ENCODE measurements at regions not wholly inside any gene's neighbourhood (a gene's known extent, or its start where the extent isn't known, plus 50 kb on each side); places are given as distances from the start of the nearest gene placed in this dataset.

DNA sequence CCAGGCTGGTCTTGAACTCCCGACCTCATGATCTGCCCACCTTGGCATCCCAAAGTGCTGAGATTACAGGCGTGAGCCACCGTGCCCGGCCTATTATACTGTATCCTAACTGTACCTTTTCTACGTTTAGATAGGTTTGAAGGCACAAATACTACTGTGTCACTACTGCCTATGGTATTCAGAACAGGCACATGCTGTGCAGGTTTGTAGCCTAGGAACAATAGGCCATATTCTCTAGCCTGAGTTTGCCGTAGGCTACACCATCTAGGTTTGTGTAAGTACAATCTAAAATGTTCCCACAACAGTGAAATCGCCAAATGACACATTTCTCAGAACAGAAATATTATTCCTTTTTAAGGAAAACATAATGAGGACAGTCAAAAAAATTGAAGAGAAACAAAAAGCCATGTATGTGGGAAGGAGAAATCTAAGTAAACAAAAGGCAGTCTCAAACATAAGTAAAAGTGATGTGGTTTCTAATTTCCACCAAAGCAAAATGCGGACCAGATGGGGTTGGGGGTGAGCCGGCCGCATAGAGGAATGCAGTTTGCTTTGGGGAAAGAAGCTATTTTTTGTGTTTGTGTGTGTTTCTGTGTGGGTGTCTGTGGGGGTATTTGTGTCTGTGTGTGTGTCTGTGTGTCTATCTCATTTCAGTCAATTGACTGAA lies 192.6 kb upstream of the SALL4 start:
- Histone ChIP-seq H3K4me3 (ENCODE audit: low read depth in 1 of 3, low read length in 3 of 3) (no peak overlapping the region), H3K36me3 (ENCODE audit: control insufficient read depth in 4 of 4, insufficient read depth in 3 of 4, low read depth in 1 of 4, low read length in 3 of 4) (no peaks in the 10 kb centered on the region), H3K4me1 (ENCODE audit: control insufficient read depth in 4 of 4, insufficient read depth in 4 of 4, low read length in 3 of 4) (no peaks in the 10 kb centered on the region), H3K9me3 (ENCODE audit: control insufficient read depth in 4 of 4, low read length in 3 of 4) (no peaks in the 10 kb centered on the region), H3K27me3 (ENCODE audit: control insufficient read depth in 4 of 4, insufficient read depth in 4 of 4, low read length in 3 of 4) (no peaks in the 10 kb centered on the region), H3K27ac (ENCODE audit: low read depth in 1 of 2, low read length in 2 of 2) (no peak overlapping the region), H3K9ac (ENCODE audit: low read depth in 1 of 2, low read length in 2 of 2) (no peak overlapping the region)
- WGBS: 93% methylated on average over 10 of the region's 10 CpGs
- no peak for TF ChIP-seq EGR1 (IDR thresholded peaks at IDR 0.05; ENCODE audit: low read depth in 2 of 2)
- no peak for TF ChIP-seq JUND (IDR thresholded peaks at IDR 0.05)
- TF ChIP-seq, protein P1, sequence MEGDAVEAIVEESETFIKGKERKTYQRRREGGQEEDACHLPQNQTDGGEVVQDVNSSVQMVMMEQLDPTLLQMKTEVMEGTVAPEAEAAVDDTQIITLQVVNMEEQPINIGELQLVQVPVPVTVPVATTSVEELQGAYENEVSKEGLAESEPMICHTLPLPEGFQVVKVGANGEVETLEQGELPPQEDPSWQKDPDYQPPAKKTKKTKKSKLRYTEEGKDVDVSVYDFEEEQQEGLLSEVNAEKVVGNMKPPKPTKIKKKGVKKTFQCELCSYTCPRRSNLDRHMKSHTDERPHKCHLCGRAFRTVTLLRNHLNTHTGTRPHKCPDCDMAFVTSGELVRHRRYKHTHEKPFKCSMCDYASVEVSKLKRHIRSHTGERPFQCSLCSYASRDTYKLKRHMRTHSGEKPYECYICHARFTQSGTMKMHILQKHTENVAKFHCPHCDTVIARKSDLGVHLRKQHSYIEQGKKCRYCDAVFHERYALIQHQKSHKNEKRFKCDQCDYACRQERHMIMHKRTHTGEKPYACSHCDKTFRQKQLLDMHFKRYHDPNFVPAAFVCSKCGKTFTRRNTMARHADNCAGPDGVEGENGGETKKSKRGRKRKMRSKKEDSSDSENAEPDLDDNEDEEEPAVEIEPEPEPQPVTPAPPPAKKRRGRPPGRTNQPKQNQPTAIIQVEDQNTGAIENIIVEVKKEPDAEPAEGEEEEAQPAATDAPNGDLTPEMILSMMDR (IDR thresholded peaks at IDR 0.05; ENCODE audit: low read depth, low read length, missing input control): no peak
- no peak for TF ChIP-seq TAF1 (conservative IDR thresholded peaks at IDR 0.05)
- TF ChIP-seq NR2F2 (IDR thresholded peaks at IDR 0.05): no peak
- no peak for TF ChIP-seq YY1 (IDR thresholded peaks at IDR 0.05)
- TF ChIP-seq, protein P2, sequence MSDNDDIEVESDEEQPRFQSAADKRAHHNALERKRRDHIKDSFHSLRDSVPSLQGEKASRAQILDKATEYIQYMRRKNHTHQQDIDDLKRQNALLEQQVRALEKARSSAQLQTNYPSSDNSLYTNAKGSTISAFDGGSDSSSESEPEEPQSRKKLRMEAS (IDR thresholded peaks at IDR 0.05): no peak
- TF ChIP-seq, protein P3, sequence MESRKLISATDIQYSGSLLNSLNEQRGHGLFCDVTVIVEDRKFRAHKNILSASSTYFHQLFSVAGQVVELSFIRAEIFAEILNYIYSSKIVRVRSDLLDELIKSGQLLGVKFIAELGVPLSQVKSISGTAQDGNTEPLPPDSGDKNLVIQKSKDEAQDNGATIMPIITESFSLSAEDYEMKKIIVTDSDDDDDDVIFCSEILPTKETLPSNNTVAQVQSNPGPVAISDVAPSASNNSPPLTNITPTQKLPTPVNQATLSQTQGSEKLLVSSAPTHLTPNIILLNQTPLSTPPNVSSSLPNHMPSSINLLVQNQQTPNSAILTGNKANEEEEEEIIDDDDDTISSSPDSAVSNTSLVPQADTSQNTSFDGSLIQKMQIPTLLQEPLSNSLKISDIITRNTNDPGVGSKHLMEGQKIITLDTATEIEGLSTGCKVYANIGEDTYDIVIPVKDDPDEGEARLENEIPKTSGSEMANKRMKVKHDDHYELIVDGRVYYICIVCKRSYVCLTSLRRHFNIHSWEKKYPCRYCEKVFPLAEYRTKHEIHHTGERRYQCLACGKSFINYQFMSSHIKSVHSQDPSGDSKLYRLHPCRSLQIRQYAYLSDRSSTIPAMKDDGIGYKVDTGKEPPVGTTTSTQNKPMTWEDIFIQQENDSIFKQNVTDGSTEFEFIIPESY (IDR thresholded peaks at IDR 0.05): no peak
- no peak for TF ChIP-seq GABPA (IDR thresholded peaks at IDR 0.05 in 1 of 2, conservative IDR thresholded peaks at IDR 0.05 in 1 of 2)
- no peak for TF ChIP-seq FOXA1 (IDR thresholded peaks at IDR 0.05)
- no peak for TF ChIP-seq HNF4G (IDR thresholded peaks at IDR 0.05)
- TF ChIP-seq, protein P4, sequence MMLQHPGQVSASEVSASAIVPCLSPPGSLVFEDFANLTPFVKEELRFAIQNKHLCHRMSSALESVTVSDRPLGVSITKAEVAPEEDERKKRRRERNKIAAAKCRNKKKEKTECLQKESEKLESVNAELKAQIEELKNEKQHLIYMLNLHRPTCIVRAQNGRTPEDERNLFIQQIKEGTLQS (IDR thresholded peaks at IDR 0.05): no peak
- TF ChIP-seq, protein P5, sequence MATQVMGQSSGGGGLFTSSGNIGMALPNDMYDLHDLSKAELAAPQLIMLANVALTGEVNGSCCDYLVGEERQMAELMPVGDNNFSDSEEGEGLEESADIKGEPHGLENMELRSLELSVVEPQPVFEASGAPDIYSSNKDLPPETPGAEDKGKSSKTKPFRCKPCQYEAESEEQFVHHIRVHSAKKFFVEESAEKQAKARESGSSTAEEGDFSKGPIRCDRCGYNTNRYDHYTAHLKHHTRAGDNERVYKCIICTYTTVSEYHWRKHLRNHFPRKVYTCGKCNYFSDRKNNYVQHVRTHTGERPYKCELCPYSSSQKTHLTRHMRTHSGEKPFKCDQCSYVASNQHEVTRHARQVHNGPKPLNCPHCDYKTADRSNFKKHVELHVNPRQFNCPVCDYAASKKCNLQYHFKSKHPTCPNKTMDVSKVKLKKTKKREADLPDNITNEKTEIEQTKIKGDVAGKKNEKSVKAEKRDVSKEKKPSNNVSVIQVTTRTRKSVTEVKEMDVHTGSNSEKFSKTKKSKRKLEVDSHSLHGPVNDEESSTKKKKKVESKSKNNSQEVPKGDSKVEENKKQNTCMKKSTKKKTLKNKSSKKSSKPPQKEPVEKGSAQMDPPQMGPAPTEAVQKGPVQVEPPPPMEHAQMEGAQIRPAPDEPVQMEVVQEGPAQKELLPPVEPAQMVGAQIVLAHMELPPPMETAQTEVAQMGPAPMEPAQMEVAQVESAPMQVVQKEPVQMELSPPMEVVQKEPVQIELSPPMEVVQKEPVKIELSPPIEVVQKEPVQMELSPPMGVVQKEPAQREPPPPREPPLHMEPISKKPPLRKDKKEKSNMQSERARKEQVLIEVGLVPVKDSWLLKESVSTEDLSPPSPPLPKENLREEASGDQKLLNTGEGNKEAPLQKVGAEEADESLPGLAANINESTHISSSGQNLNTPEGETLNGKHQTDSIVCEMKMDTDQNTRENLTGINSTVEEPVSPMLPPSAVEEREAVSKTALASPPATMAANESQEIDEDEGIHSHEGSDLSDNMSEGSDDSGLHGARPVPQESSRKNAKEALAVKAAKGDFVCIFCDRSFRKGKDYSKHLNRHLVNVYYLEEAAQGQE (IDR thresholded peaks at IDR 0.05): no peak
- no peak for TF ChIP-seq SP1 (IDR thresholded peaks at IDR 0.05)
- no peak for TF ChIP-seq RXRA (IDR thresholded peaks at IDR 0.05)
- TF ChIP-seq HNF4A (conservative IDR thresholded peaks at IDR 0.05): no peak
- TF ChIP-seq FOXA2 (IDR thresholded peaks at IDR 0.05): no peak
- no peak for DNase-seq (ENCODE audit: low spot score)

All from liver (tissue), 8 donors.